Activated naive CD8-positive, alpha-beta T cell treated with anti-CD3 and anti-CD28 coated beads, Interleukin-2, amount 50 U/mL, for 24 hours (primary cell): ENCODE measurements at regions not wholly inside any gene's neighbourhood (a gene's known extent, or its start where the extent isn't known, plus 50 kb on each side); places are given as distances from the start of the nearest gene placed in this dataset.
"Not testable (repeated sequence)": the region's sequence is repeated elsewhere in the genome, so short reads cannot be mapped to it uniquely, and the experiment has no call there.

Experiments
- ATAC-seq: fragments of 150-1000 bp; cut with Tn5 transposase; one replicate; pipeline ENCODE4 v1.10.0; 2021
- DNase-seq: peaks from one replicate; pipeline ENCODE4 v3.0.0; 2021
- H3K27ac Mint-ChIP-seq: one replicate; pipeline ENCODE4 v1.8.0; 2021; ENCODE audit warnings: mild to moderate bottlenecking, mixed read lengths
- H3K27me3 Mint-ChIP-seq: one replicate; pipeline ENCODE4 v1.8.0; 2021; ENCODE audit warnings: mixed read lengths
- H3K36me3 Mint-ChIP-seq: one replicate; pipeline ENCODE4 v1.8.0; 2021; ENCODE audit warnings: low read depth, mixed read lengths
- H3K4me1 Mint-ChIP-seq: one replicate; pipeline ENCODE4 v1.8.0; 2021; ENCODE audit warnings: mixed read lengths
- H3K4me3 Mint-ChIP-seq: one replicate; pipeline ENCODE4 v1.8.0; 2021; ENCODE audit warnings: mild to moderate bottlenecking, moderate library complexity, mixed read lengths
- H3K9me3 Mint-ChIP-seq: one replicate; pipeline ENCODE4 v1.8.0; 2021; ENCODE audit warnings: mixed read lengths

DNA sequence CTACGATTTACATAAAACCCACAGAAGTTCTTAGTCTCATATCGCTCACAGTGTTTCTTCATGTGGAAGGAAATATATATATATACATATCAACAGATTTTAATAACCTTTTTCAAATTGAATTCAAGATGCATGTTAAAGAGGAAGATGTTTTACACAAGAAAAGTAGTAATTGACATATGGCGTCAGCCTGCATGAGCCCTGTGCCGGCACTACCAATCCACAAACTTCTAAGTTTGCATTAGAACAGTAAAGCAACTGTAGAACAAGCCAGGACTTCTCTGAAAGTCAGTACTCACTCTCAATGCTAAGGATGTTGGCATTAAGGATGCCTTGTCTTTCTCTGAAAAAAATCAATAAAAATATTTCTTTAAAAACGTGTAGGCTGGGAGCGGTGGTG, 441.3 kb upstream of the SMIM31 start:
- Mint-ChIP-seq H3K27me3 (no peaks in the 10 kb centered on the region), H3K36me3 (no peaks in the 10 kb centered on the region), H3K4me3 (no peak overlapping the region), H3K4me1 (no peaks in the 10 kb centered on the region), H3K27ac (no peak overlapping the region), H3K9me3 (no peaks in the 10 kb centered on the region)
- DNase-seq (no peak), ATAC-seq (no peak)

DNA sequence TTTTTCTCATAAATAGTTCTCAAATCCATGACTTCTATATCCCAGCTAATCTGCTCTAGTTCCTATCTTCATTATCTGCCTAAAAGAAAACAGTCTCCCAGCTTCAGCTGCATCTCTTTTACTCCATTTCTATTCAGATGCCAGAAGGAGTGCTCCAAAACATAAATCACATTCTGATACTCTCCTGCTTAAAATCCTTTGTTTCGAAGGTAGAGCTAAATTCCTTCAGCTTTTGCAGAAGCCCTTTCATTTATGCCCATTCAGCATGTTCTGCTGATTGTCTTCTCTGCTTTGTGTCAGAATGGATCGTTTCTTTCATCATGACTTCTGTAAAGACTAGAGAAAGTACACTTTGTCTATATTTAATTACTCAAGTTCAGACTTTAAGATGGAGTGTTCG, 440.1 kb upstream of the SMIM31 start:
- no peak for DNase-seq
- Mint-ChIP-seq H3K4me3 (no peak overlapping the region), H3K27me3 (no peaks in the 10 kb centered on the region), H3K27ac (no peak overlapping the region), H3K4me1 (no peaks in the 10 kb centered on the region), H3K36me3 (no peaks in the 10 kb centered on the region), H3K9me3 (no peaks in the 10 kb centered on the region)
- no peak for ATAC-seq

DNA sequence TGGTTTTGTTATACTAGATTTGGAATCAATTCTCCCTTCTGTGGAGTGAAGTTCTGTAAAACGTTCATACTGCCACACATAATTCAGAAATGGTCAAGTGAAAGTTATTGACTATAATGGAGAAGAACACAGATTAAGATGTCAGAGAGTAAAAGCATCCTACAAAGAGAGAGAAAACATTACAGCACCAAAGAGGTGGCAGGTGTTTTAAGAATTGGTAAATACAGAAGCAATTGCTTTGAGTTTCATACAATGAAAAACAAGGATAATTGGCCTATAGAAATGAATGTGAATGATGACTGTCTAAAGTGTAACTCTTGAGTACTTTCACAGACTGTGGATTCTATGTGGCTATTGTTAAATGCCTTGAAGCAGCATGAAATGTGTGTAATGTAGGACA, 435.6 kb upstream of the SMIM31 start:
- Mint-ChIP-seq H3K4me3 (no peak overlapping the region), H3K36me3 (no peaks in the 10 kb centered on the region), H3K9me3 (no peaks in the 10 kb centered on the region), H3K27ac (no peak overlapping the region), H3K4me1 (no peaks in the 10 kb centered on the region), H3K27me3 (no peaks in the 10 kb centered on the region)
- DNase-seq (no peak), ATAC-seq (no peak)

DNA sequence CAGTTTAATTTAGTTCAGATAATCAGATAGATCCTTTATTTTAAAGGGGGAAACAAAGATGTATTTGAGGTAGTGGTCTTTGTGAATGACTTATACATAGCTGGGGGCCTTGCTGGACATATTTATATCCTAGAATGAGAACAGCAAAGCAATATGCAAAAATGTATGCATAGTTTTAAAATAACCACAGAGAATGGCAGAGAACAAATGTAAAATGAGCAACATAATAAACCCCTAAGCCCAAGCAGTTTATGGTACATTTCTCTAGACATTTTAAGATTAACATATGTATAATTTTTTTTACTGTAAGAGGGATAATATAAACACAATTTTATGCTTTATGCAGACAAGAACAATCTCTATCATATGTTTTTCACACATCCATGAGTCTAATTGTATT, 434.2 kb upstream of the SMIM31 start:
- ATAC-seq (no peak), DNase-seq (no peak)
- Mint-ChIP-seq H3K36me3 (no peaks in the 10 kb centered on the region), H3K4me1 (no peaks in the 10 kb centered on the region), H3K9me3 (no peaks in the 10 kb centered on the region), H3K27ac (no peak overlapping the region), H3K4me3 (no peak overlapping the region), H3K27me3 (no peaks in the 10 kb centered on the region)

DNA sequence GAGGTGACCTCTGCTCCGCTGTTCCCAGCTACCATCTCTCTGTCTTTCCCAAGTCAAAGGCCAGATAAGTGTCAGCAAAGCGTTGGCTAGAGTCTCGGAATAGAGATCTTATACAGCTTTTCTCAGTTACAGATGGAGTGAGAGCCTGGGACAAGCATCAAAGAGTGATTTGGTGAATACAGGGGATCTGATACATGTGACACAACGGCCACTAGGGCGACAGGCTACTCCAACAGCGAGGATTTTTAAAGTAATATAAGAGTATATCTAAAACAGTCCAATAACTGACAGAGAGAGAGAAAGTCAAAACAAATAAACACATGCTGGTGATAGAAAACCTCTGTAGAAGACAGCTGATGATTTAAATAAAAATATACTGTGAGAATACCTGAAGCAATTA, 433.1 kb upstream of the SMIM31 start:
- Mint-ChIP-seq H3K9me3 (no peaks in the 10 kb centered on the region), H3K4me3 (no peak overlapping the region), H3K27ac (no peak overlapping the region), H3K36me3 (no peaks in the 10 kb centered on the region), H3K4me1 (no peaks in the 10 kb centered on the region), H3K27me3 (no peaks in the 10 kb centered on the region)
- DNase-seq: no peak
- ATAC-seq: no peak

DNA sequence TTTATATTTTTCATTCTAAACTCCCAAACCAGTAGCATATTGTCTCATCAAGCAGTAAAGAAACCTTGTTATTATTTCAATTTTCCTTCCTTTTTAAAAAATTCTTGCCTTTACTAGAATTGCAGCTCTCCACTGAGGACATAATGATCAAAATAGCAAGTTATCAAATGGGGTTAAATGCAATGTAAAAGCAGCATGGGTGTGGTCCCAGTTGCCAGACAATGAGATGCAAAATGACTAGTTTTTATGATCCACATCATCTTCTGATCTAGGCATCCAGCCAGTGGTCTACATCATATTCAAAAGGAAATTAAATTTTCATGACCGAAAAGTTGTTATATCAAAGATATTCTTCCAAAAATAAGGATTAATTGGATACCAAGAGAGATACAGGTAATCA, 427.9 kb upstream of the SMIM31 start:
- H3K36me3 Mint-ChIP-seq: no peaks in the 10 kb centered on the region
- no peaks in the 10 kb centered on the region for H3K4me1 Mint-ChIP-seq
- H3K27me3 Mint-ChIP-seq: no peaks in the 10 kb centered on the region
- no peak overlapping the region for H3K4me3 Mint-ChIP-seq
- ATAC-seq (no peak), DNase-seq (no peak)
- no peaks in the 10 kb centered on the region for H3K9me3 Mint-ChIP-seq
- H3K27ac Mint-ChIP-seq: no peak overlapping the region

DNA sequence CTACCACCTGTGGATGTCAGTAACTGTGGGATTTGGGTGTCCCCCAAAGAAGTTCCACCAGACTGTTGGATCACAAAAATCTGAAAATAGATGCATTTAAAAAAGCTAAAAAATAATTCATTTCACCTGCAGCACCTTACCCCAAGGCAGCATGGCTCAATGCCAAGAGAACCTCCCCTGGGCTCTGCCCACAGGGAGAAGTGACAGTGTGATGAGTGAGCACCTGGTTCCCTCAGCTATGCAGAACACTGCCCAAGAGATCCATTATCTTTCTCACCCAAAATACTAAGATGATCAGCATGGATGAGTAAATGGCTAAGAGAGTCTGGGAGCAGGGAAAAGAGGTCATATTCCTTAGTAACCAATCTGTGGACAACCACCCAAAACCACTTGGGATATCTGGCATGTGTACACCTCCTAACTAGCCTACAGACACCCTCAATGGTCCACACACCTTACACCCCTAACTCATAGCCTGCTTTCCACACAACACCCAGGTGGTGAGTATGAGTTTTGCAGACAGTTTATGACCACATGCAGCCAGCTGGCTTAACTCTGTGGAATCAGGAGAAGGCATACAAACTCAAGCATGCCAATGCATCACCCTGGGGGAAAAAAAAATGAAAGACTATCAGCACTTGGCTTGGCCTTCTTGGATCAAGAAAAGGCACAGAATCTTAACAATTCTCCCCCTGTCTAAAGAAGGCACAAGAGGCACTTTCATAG, 416.5 kb upstream of the SMIM31 start:
- Mint-ChIP-seq H3K27me3 (peaks cover 2% of the 10 kb centered on the region), H3K36me3 (no peaks in the 10 kb centered on the region), H3K4me3 (no peak overlapping the region), H3K4me1 (no peaks in the 10 kb centered on the region), H3K27ac (no peak overlapping the region), H3K9me3 (peaks cover 5% of the 10 kb centered on the region)
- no peak for DNase-seq
- no peak for ATAC-seq

DNA sequence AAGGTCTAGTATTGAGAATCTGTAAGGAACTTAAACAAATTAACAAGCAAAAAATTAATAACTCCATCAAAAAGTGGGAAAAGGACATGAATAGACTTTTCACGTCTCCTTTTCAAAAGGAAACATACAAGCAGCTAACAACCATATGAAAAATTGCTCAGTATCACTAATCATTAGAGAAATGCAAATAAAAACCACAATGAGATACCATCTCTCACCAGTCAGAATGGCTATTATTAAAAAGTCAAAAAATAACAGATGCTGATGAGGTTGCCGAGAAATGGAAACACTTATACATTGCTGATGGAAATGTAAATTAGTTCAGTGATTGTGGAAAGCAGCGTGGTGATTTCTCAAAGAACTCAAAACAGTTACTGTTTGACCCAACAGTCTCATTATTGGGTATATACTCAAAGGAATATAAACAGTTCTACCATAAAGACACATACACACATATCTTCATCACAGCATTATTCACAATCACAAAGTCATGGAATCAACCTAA, 410.4 kb upstream of the SMIM31 start:
- DNase-seq: no peak
- H3K4me3 Mint-ChIP-seq: no peak overlapping the region
- no peak overlapping the region for H3K27ac Mint-ChIP-seq
- peaks cover 9% of the 10 kb centered on the region for H3K9me3 Mint-ChIP-seq
- H3K36me3 Mint-ChIP-seq: no peaks in the 10 kb centered on the region
- ATAC-seq: no peak
- H3K4me1 Mint-ChIP-seq: no peaks in the 10 kb centered on the region
- H3K27me3 Mint-ChIP-seq: no peaks in the 10 kb centered on the region

DNA sequence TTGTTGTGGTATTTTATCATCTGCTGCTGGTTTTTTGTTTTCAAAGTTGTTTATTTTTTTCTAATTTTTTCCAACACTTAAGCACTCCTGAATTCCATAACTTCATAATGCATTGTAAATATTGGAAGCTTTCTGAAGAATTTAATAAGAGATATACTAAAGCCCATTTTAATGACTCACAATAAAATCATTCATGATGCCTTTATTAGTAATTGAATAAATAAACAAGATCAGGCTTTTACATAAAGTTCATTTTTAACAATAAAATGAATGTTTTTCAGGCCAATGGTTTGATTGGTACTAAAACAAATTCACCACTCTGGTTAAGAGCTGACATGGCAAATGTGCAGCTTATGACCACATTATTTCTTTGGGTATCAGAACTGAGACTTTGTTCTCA, 408.2 kb upstream of the SMIM31 start:
- no peaks in the 10 kb centered on the region for H3K36me3 Mint-ChIP-seq
- H3K4me1 Mint-ChIP-seq: no peaks in the 10 kb centered on the region
- H3K27ac Mint-ChIP-seq: no peak overlapping the region

DNA sequence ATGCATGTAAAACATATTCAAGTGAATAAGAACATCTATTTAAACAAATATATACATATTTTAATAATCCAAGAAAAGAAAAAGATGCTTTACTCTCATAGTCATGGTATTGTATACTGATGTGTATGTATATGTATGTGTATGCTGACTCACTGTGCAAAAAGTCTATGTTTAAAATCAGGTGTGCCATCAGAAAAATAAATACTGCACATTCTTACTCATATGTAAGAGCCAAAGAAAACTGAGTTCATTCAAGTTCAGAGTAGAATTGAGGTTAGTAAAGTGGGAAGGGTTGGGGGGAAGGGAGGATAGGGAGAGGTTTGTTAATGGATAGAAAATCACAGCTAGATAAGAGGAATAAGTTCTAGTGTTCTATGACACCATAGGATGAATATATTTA, 403.9 kb upstream of the SMIM31 start:
- no peaks in the 10 kb centered on the region for H3K36me3 Mint-ChIP-seq
- ATAC-seq: no peak
- no peak overlapping the region for H3K27ac Mint-ChIP-seq
- no peaks in the 10 kb centered on the region for H3K27me3 Mint-ChIP-seq
- H3K4me1 Mint-ChIP-seq: no peaks in the 10 kb centered on the region
- no peaks in the 10 kb centered on the region for H3K9me3 Mint-ChIP-seq
- no peak overlapping the region for H3K4me3 Mint-ChIP-seq
- DNase-seq: no peak

More for the DNA sequence above, 408.2 kb upstream of the SMIM31 start:
- Mint-ChIP-seq H3K27me3 (no peaks in the 10 kb centered on the region), H3K9me3 (peaks cover 4% of the 10 kb centered on the region), H3K4me3 (no peak overlapping the region)
- no peak for ATAC-seq
- no peak for DNase-seq

DNA sequence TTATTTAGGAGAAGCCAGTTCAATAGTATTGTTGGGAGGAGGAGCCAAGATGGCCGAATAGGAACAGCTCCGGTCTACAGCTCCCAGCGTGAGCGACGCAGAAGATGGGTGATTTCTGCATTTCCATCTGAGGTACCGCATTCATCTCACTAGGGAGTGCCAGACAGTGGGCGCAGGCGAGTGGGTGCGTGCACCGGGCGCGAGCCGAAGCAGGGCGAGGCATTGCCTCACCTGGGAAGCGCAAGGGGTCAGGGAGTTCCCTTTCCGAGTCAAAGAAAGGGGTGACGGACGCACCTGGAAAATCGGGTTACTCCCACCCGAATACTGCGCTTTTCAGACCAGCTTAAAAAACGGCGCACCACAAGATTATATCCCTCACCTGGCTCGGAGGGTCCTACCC, 403.2 kb upstream of the SMIM31 start:
- not testable (repeated sequence) for H3K9me3 Mint-ChIP-seq, H3K27me3 Mint-ChIP-seq, H3K36me3 Mint-ChIP-seq, DNase-seq, H3K27ac Mint-ChIP-seq, H3K4me1 Mint-ChIP-seq, H3K4me3 Mint-ChIP-seq, ATAC-seq

DNA sequence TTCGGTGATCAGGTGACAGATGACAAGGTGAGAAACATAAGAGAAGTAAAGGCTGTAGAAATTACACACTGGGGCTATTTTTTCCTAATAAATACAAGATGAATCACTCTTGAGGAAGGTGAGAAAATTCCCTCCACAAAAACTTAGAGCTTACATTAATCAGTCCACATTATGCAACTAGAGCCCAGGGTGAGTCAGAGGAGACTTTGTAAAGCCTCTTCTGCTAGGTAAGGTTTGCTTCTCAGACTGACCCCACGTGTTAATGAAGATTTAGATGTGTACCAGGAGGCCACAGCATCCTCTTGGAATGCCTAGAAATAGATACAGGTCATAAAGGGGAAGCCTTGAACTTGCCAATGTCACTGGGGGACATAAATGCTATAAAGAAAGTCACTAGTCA, 396.0 kb upstream of the SMIM31 start:
- H3K36me3 Mint-ChIP-seq: no peaks in the 10 kb centered on the region
- H3K27ac Mint-ChIP-seq: no peak overlapping the region
- no peaks in the 10 kb centered on the region for H3K4me1 Mint-ChIP-seq

DNA sequence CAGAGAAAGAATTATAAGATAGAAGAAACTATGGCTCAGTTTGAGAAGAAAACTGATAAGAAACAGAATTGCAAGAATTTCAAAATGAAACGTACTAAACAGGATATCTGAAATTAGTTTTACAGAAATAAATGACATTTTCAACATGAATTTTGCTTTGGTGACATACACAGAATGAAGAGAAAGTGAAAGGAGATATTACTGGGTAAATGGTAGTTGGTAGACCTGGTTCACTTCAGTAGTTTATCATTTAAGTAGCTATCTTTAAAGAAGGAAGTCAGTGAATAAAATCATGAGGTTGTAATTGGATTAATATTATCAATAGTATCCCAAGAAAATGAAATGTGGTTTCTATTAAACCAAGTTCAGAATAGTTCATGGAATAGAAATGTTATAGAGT, 395.5 kb upstream of the SMIM31 start:
- DNase-seq: no peak
- Mint-ChIP-seq H3K9me3 (no peaks in the 10 kb centered on the region), H3K36me3 (no peaks in the 10 kb centered on the region), H3K4me3 (no peak overlapping the region), H3K27ac (no peak overlapping the region), H3K4me1 (no peaks in the 10 kb centered on the region), H3K27me3 (no peaks in the 10 kb centered on the region)
- no peak for ATAC-seq

More for the DNA sequence above, 396.0 kb upstream of the SMIM31 start:
- DNase-seq (no peak), ATAC-seq (no peak)
- no peaks in the 10 kb centered on the region for H3K9me3 Mint-ChIP-seq
- no peak overlapping the region for H3K4me3 Mint-ChIP-seq
- H3K27me3 Mint-ChIP-seq: no peaks in the 10 kb centered on the region

DNA sequence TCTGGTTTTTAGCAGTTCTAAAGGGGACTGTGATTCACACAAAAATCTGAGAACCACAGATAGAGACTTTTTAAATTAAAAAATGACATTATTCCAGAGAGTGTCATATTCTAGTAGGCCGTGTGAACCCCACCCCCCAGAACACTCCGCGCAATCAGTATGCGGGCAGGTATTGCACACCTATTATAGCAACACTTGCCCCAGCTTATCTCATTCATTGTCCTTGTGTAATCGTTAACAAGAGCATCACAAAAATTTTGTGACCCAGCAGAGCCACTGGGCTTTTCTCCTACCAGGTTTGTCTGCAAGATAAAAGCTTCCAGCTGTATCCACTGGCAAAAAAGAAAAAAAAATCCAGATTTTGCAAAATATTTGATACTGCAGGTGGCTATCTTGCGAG, 394.1 kb upstream of the SMIM31 start:
- H3K27ac Mint-ChIP-seq: no peak overlapping the region
- H3K9me3 Mint-ChIP-seq: no peaks in the 10 kb centered on the region
- H3K4me3 Mint-ChIP-seq: no peak overlapping the region
- H3K36me3 Mint-ChIP-seq: no peaks in the 10 kb centered on the region
- no peaks in the 10 kb centered on the region for H3K4me1 Mint-ChIP-seq
- ATAC-seq: no peak
- DNase-seq: no peak
- H3K27me3 Mint-ChIP-seq: no peaks in the 10 kb centered on the region

DNA sequence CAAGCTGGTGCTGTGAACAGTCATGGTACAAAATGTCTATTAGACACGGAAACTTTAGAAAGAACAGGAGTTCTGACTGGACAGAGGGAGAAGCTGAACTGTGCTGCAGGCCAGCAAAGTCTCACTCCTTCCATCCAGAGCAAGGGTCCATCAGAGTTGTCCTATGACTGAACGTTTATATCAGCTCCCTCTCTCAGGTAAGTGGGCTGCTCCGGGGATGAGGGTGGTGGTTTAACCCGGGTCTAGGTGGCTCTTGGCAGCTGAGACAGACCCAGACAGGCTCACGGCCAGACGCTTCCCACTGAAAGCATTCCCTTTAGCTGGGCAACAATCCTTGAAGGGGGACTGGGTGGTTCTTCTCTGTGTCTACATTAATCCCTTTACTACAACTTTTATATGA, 385.0 kb upstream of the SMIM31 start:
- H3K36me3 Mint-ChIP-seq: no peaks in the 10 kb centered on the region
- ATAC-seq (no peak), DNase-seq (no peak)
- H3K27me3 Mint-ChIP-seq: no peaks in the 10 kb centered on the region
- H3K4me1 Mint-ChIP-seq: no peaks in the 10 kb centered on the region
- no peak overlapping the region for H3K4me3 Mint-ChIP-seq
- no peaks in the 10 kb centered on the region for H3K9me3 Mint-ChIP-seq
- no peak overlapping the region for H3K27ac Mint-ChIP-seq

DNA sequence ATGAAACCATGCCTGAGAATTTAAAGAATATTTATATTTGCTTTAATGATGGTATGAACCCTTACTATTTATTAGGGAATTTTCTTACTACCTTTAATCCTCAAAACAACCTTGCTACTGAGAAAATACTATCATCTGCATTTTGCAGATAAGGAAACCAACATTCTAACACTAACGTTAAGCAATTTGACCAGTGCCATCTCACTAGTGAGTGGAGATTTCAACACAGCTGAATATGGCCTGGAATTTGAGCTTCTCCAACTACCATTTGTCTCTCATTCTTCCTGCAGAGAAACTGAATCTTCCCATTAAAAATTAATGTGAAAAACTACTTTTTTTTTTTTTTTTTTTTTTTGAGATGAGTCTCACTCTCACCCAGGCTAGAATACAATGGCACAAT, 380.9 kb upstream of the SMIM31 start:
- Mint-ChIP-seq H3K4me3 (no peak overlapping the region), H3K36me3 (no peaks in the 10 kb centered on the region)
- ATAC-seq: no peak

More for the DNA sequence above, 380.9 kb upstream of the SMIM31 start:
- Mint-ChIP-seq H3K4me1 (no peaks in the 10 kb centered on the region), H3K27me3 (no peaks in the 10 kb centered on the region), H3K9me3 (no peaks in the 10 kb centered on the region), H3K27ac (no peak overlapping the region)
- no peak for DNase-seq
